ENCODE measurements at regions not wholly inside any gene's neighbourhood (a gene's known extent, or its start where the extent isn't known, plus 50 kb on each side); places are given as distances from the start of the nearest gene placed in this dataset.

GRCh38 chr22:47279337-47279736, 516.9 kb downstream of the TBC1D22A start:
- no peak for DNase-seq (ENCODE audit: low spot score)
- WGBS, 2 donors (ENCODE audit: extremely low coverage in 2 of 2, insufficient read length in 2 of 2, insufficient replicate concordance in 1 of 2) = no CpG with 5 or more reads among the region's 8 CpGs
- Histone ChIP-seq H3K9me3 (replicated peaks in 1 of 2; ENCODE audit: control insufficient read depth in 2 of 2, insufficient read depth in 1 of 2, low read depth in 1 of 2, low read length in 2 of 2) (peaks cover 0 to 76% of the 10 kb centered on the region in 2 donors), H2AFZ (ENCODE audit: low read length) (no peak overlapping the region), H2BK5ac (ENCODE audit: low read length) (no peak overlapping the region), H2AK5ac (ENCODE audit: low read depth, low read length) (no peak overlapping the region), H3K9ac (ENCODE audit: low read depth, low read length, poor library complexity) (no peak overlapping the region), H4K8ac (ENCODE audit: low read depth, low read length) (no peak overlapping the region), H2BK15ac (ENCODE audit: low read length) (no peak overlapping the region), H3K4ac (ENCODE audit: low read length) (no peak overlapping the region), H3K4me2 (ENCODE audit: insufficient read depth, low read length, poor library complexity, severe bottlenecking) (no peak overlapping the region), H3K27ac (replicated peaks; ENCODE audit: low read length) (no peak overlapping the region), H3K4me3 (ENCODE audit: low read length in 2 of 2) (no peak overlapping the region), H3K23ac (ENCODE audit: low read depth, low read length, poor library complexity) (no peak overlapping the region), H3K27me3 (ENCODE audit: control insufficient read depth in 3 of 3, insufficient read depth in 3 of 3, low read depth in 1 of 3, low read length in 3 of 3) (peaks cover 0 to 31% (median 0%) of the 10 kb centered on the region in 3 experiments), H3K79me1 (ENCODE audit: low read depth, low read length) (no peaks in the 10 kb centered on the region), H2BK12ac (ENCODE audit: low read length) (no peak overlapping the region), H3K4me1 (ENCODE audit: control insufficient read depth in 2 of 2, insufficient read depth in 1 of 2, low read depth in 1 of 2, low read length in 2 of 2) (no peaks in the 10 kb centered on the region), H4K91ac (ENCODE audit: low read depth, low read length, poor library complexity) (no peak overlapping the region), H3K18ac (ENCODE audit: low read length) (no peak overlapping the region), H3K14ac (ENCODE audit: low read length) (no peak overlapping the region), H2BK120ac (ENCODE audit: low read depth, low read length) (no peak overlapping the region), H3K36me3 (replicated peaks in 1 of 2; ENCODE audit: control insufficient read depth in 2 of 2, insufficient read depth in 2 of 2, low read length in 2 of 2) (no peaks in the 10 kb centered on the region)

- H3K4me3 ChIP-seq (ENCODE audit: low read length in 2 of 2) = no peak overlapping the region
- no peak overlapping the region for H2BK5ac ChIP-seq (ENCODE audit: low read length)
- no peak overlapping the region for H3K4ac ChIP-seq (ENCODE audit: low read length)
- no peak overlapping the region for H2BK120ac ChIP-seq (ENCODE audit: low read depth, low read length)
- H3K23ac ChIP-seq (ENCODE audit: low read depth, low read length, poor library complexity) = no peak overlapping the region
- H4K8ac ChIP-seq (ENCODE audit: low read depth, low read length) = no peak overlapping the region
- no peak overlapping the region for H2AK5ac ChIP-seq (ENCODE audit: low read depth, low read length)
- H3K18ac ChIP-seq (ENCODE audit: low read length) = no peak overlapping the region
- no peak overlapping the region for H3K14ac ChIP-seq (ENCODE audit: low read length)
- no peak overlapping the region for H3K27ac ChIP-seq (replicated peaks; ENCODE audit: low read length)
- no peak overlapping the region for H4K91ac ChIP-seq (ENCODE audit: low read depth, low read length, poor library complexity)
- H3K4me2 ChIP-seq (ENCODE audit: insufficient read depth, low read length, poor library complexity, severe bottlenecking) = no peak overlapping the region
- peaks cover 0 to 30% (median 0%) of the 10 kb centered on the region in 3 experiments for H3K27me3 ChIP-seq (ENCODE audit: control insufficient read depth in 3 of 3, insufficient read depth in 3 of 3, low read depth in 1 of 3, low read length in 3 of 3)
- H3K4me1 ChIP-seq (ENCODE audit: control insufficient read depth in 2 of 2, insufficient read depth in 1 of 2, low read depth in 1 of 2, low read length in 2 of 2) = no peaks in the 10 kb centered on the region
- no peaks in the 10 kb centered on the region for H3K79me1 ChIP-seq (ENCODE audit: low read depth, low read length)
- DNase-seq (ENCODE audit: low spot score) = no peak
- H3K9me3 ChIP-seq (replicated peaks in 1 of 2; ENCODE audit: control insufficient read depth in 2 of 2, insufficient read depth in 1 of 2, low read depth in 1 of 2, low read length in 2 of 2) = peaks cover 0 to 72% of the 10 kb centered on the region in 2 donors
- H3K36me3 ChIP-seq (replicated peaks in 1 of 2; ENCODE audit: control insufficient read depth in 2 of 2, insufficient read depth in 2 of 2, low read length in 2 of 2) = no peaks in the 10 kb centered on the region
- no peak overlapping the region for H3K9ac ChIP-seq (ENCODE audit: low read depth, low read length, poor library complexity)
- H2BK12ac ChIP-seq (ENCODE audit: low read length) = no peak overlapping the region
- no peak overlapping the region for H2BK15ac ChIP-seq (ENCODE audit: low read length)
- WGBS, 2 donors (ENCODE audit: extremely low coverage in 2 of 2, insufficient read length in 2 of 2, insufficient replicate concordance in 1 of 2) = no CpG with 5 or more reads among the region's 12 CpGs
- no peak overlapping the region for H2AFZ ChIP-seq (ENCODE audit: low read length)
Observed at GRCh38 chr22:47278655-47279054, 516.2 kb downstream of the TBC1D22A start.

GRCh38 chr22:47277531-47277930, 515.1 kb downstream of the TBC1D22A start:
- Histone ChIP-seq H3K4me1 (ENCODE audit: control insufficient read depth in 2 of 2, insufficient read depth in 1 of 2, low read depth in 1 of 2, low read length in 2 of 2) (no peaks in the 10 kb centered on the region), H3K36me3 (replicated peaks in 1 of 2; ENCODE audit: control insufficient read depth in 2 of 2, insufficient read depth in 2 of 2, low read length in 2 of 2) (no peaks in the 10 kb centered on the region), H3K23ac (ENCODE audit: low read depth, low read length, poor library complexity) (no peak overlapping the region), H2AFZ (ENCODE audit: low read length) (no peak overlapping the region), H3K9ac (ENCODE audit: low read depth, low read length, poor library complexity) (no peak overlapping the region), H4K8ac (ENCODE audit: low read depth, low read length) (no peak overlapping the region), H2BK5ac (ENCODE audit: low read length) (no peak overlapping the region), H2BK120ac (ENCODE audit: low read depth, low read length) (no peak overlapping the region), H2BK12ac (ENCODE audit: low read length) (no peak overlapping the region), H3K4me3 (ENCODE audit: low read length in 2 of 2) (no peak overlapping the region), H2BK15ac (ENCODE audit: low read length) (no peak overlapping the region), H3K27ac (replicated peaks; ENCODE audit: low read length) (no peak overlapping the region), H3K79me1 (ENCODE audit: low read depth, low read length) (no peaks in the 10 kb centered on the region), H3K27me3 (ENCODE audit: control insufficient read depth in 3 of 3, insufficient read depth in 3 of 3, low read depth in 1 of 3, low read length in 3 of 3) (peaks cover 0 to 24% (median 0%) of the 10 kb centered on the region in 3 experiments), H3K9me3 (replicated peaks in 1 of 2; ENCODE audit: control insufficient read depth in 2 of 2, insufficient read depth in 1 of 2, low read depth in 1 of 2, low read length in 2 of 2) (peaks cover 0 to 66% of the 10 kb centered on the region in 2 donors), H3K18ac (ENCODE audit: low read length) (no peak overlapping the region), H3K14ac (ENCODE audit: low read length) (no peak overlapping the region), H3K4me2 (ENCODE audit: insufficient read depth, low read length, poor library complexity, severe bottlenecking) (no peak overlapping the region), H2AK5ac (ENCODE audit: low read depth, low read length) (no peak overlapping the region), H3K4ac (ENCODE audit: low read length) (no peak overlapping the region), H4K91ac (ENCODE audit: low read depth, low read length, poor library complexity) (no peak overlapping the region)
- DNase-seq (ENCODE audit: low spot score) = no peak
- no CpG with 5 or more reads among the region's 9 CpGs for WGBS, 2 donors (ENCODE audit: extremely low coverage in 2 of 2, insufficient read length in 2 of 2, insufficient replicate concordance in 1 of 2)

GRCh38 chr22:47276991-47277390, 514.5 kb downstream of the TBC1D22A start:
- no peak overlapping the region for H3K9ac ChIP-seq (ENCODE audit: low read depth, low read length, poor library complexity)
- H3K27me3 ChIP-seq (ENCODE audit: control insufficient read depth in 3 of 3, insufficient read depth in 3 of 3, low read depth in 1 of 3, low read length in 3 of 3) = peaks cover 0 to 24% (median 0%) of the 10 kb centered on the region in 3 experiments
- H4K8ac ChIP-seq (ENCODE audit: low read depth, low read length) = no peak overlapping the region
- H3K9me3 ChIP-seq (replicated peaks in 1 of 2; ENCODE audit: control insufficient read depth in 2 of 2, insufficient read depth in 1 of 2, low read depth in 1 of 2, low read length in 2 of 2) = peaks cover 0 to 63% of the 10 kb centered on the region in 2 donors
- no peak overlapping the region for H2AFZ ChIP-seq (ENCODE audit: low read length)
- H3K4me3 ChIP-seq (ENCODE audit: low read length in 2 of 2) = peak overlapping the region in 1 of 2 donors; percentile 12
- no peak overlapping the region for H3K23ac ChIP-seq (ENCODE audit: low read depth, low read length, poor library complexity)
- H3K4me1 ChIP-seq (ENCODE audit: control insufficient read depth in 2 of 2, insufficient read depth in 1 of 2, low read depth in 1 of 2, low read length in 2 of 2) = no peaks in the 10 kb centered on the region
- H3K18ac ChIP-seq (ENCODE audit: low read length) = no peak overlapping the region
- no peak for DNase-seq (ENCODE audit: low spot score)
- no peak overlapping the region for H2BK5ac ChIP-seq (ENCODE audit: low read length)
- no peak overlapping the region for H3K14ac ChIP-seq (ENCODE audit: low read length)
- no peaks in the 10 kb centered on the region for H3K36me3 ChIP-seq (replicated peaks in 1 of 2; ENCODE audit: control insufficient read depth in 2 of 2, insufficient read depth in 2 of 2, low read length in 2 of 2)
- H3K4me2 ChIP-seq (ENCODE audit: insufficient read depth, low read length, poor library complexity, severe bottlenecking) = no peak overlapping the region
- no peak overlapping the region for H3K27ac ChIP-seq (replicated peaks; ENCODE audit: low read length)
- no peak overlapping the region for H4K91ac ChIP-seq (ENCODE audit: low read depth, low read length, poor library complexity)
- H2BK15ac ChIP-seq (ENCODE audit: low read length) = no peak overlapping the region
- H3K4ac ChIP-seq (ENCODE audit: low read length) = no peak overlapping the region
- no peak overlapping the region for H2AK5ac ChIP-seq (ENCODE audit: low read depth, low read length)
- no CpG with 5 or more reads among the region's 13 CpGs for WGBS, 2 donors (ENCODE audit: extremely low coverage in 2 of 2, insufficient read length in 2 of 2, insufficient replicate concordance in 1 of 2)
- no peaks in the 10 kb centered on the region for H3K79me1 ChIP-seq (ENCODE audit: low read depth, low read length)
- H2BK120ac ChIP-seq (ENCODE audit: low read depth, low read length) = no peak overlapping the region
- H2BK12ac ChIP-seq (ENCODE audit: low read length) = no peak overlapping the region
